Adipocyte (in vitro differentiated cells): ENCODE measurements at regions not wholly inside any gene's neighbourhood (a gene's known extent, or its start where the extent isn't known, plus 50 kb on each side); places are given as distances from the start of the nearest gene placed in this dataset.
"Not testable (repeated sequence)": the region's sequence is repeated elsewhere in the genome, so short reads cannot be mapped to it uniquely, and the experiment has no call there.

ENCODE experiments used
- DNase-seq: peaks from one replicate; pipeline ENCODE4 v3.0.0-alpha.2; 2015; ENCODE audit warnings: low read depth
- H3K27me3 ChIP-seq: replicated peaks from 2 replicates; pipeline ENCODE4 v1.7.0; 2013; ENCODE audit warnings: mild to moderate bottlenecking, low read length, moderate library complexity; ENCODE audit not compliant: control insufficient read depth, insufficient read depth
- H3K36me3 ChIP-seq: 2 replicates; pipeline ENCODE4 v1.7.0; 2013; ENCODE audit warnings: low read length, mild to moderate bottlenecking, moderate library complexity; ENCODE audit not compliant: control insufficient read depth, insufficient read depth, severe bottlenecking
- H3K4me1 ChIP-seq: 2 replicates; pipeline ENCODE4 v1.7.0; 2013; ENCODE audit warnings: mild to moderate bottlenecking, low read length, moderate library complexity; ENCODE audit not compliant: control insufficient read depth, insufficient read depth
- H3K4me3 ChIP-seq: 2 replicates; pipeline ENCODE4 v1.7.0; 2013; ENCODE audit warnings: mild to moderate bottlenecking, low read length, moderate library complexity
- H3K9ac ChIP-seq: 2 replicates; pipeline ENCODE4 v1.7.0; 2013; ENCODE audit warnings: mild to moderate bottlenecking, low read length, moderate library complexity
- H3K9me3 ChIP-seq: 2 replicates; pipeline ENCODE4 v1.7.0; 2013; ENCODE audit warnings: mild to moderate bottlenecking, low read length, moderate library complexity; ENCODE audit not compliant: control insufficient read depth

DNA sequence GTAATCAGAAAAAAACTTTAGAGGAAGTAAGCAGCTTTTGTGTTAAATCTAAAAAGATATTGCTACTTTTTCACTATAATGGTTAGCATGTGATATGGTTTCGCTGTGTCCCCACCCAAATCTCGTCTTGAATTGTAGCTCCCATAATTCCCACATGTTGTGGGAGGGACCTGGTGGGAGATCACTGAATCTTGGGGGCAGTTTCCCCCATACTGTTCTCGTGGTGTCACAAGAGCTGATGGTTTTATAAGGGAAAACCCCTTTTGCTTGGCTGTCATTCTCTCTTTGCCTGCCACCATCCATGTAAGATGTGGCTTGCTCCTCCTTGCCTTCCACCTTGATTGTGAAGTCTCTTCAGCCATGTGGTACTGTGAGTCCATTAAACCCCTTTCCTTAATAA lies 117.1 kb downstream of the KCNJ2 start:
- peaks cover 20% of the 10 kb centered on the region for H3K4me1 ChIP-seq
- H3K27me3 ChIP-seq = no peaks in the 10 kb centered on the region
- no peaks in the 10 kb centered on the region for H3K36me3 ChIP-seq
- no peak overlapping the region for H3K9ac ChIP-seq
- no peak overlapping the region for H3K4me3 ChIP-seq
- H3K9me3 ChIP-seq = no peaks in the 10 kb centered on the region
- no peak for DNase-seq

DNA sequence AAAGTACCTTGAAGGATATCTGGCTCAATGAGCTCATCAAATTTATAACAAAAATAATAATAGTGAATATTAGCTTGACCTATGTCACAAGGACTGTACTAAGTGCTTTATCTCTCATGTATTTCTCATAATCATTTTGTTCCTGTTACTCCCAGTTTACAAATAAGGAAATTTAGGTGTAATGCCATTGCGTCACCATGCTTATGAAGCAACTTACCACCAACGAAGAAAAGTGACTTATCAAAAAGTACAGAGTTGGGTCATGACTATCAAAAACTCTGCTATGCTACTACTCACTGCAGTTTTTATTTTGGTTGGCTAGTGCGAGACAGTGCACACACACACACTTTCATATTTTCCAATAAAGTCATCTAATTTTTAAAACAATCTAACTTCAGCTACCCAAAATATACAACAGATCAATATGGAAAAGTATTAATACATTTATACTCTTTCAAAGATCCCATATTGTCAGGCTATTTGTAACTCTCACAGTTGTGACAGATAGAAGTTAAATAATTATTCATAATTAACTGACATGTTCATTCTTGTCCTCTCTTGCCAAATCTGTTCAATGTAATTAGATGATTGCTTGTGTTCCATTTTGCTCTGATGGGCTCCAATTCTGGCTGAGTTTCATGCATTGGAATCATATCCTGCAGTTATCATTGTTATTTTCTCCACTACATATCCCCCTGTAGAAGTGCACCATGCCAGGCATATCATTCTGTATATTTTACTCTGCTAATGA lies 119.4 kb downstream of the KCNJ2 start:
- Histone ChIP-seq H3K4me1 (peaks cover 20% of the 10 kb centered on the region), H3K36me3 (no peaks in the 10 kb centered on the region), H3K9ac (no peak overlapping the region), H3K4me3 (no peak overlapping the region), H3K9me3 (no peaks in the 10 kb centered on the region), H3K27me3 (no peaks in the 10 kb centered on the region)
- no peak for DNase-seq

DNA sequence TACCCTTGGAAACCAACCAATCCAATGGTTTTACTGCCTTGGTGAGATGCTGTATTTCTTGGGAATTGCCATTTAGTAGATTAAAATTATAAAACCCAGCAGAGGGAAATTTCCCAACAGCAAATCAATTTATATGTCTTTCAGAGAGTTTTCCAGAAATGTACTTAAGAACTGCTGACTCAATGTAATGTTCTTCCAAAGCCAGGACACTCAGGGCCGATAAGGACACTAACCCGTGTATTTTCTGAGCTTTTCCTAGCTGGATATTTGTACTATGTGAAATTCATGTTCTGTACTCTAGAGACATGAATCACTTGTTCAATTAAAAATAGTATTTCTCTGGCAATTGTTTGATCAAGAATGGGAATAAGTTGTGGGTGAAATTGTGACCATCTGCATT lies 121.4 kb downstream of the KCNJ2 start:
- Histone ChIP-seq H3K27me3 (no peaks in the 10 kb centered on the region), H3K4me3 (no peak overlapping the region), H3K9me3 (no peaks in the 10 kb centered on the region), H3K4me1 (peaks cover 29% of the 10 kb centered on the region), H3K36me3 (no peaks in the 10 kb centered on the region), H3K9ac (no peak overlapping the region)
- no peak for DNase-seq

DNA sequence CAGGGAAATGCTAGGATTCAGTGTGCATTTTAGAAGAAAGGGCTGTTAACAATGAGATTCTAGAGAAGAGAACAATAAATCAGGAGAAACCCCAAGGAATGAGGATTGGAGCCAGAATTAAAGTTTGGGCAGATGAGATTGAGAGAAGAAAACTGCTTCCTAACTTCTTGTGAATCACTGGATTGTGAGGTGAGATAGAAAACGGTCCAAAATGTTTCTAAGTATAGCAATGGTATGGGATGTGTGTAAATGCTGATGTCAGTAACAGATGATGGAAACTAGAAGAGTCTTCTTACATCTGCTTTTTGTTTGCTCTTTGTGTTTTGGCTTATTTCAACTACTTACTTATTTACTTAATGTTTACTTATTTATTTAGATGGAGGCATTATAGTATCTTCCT lies 123.0 kb downstream of the KCNJ2 start:
- H3K36me3 ChIP-seq = no peaks in the 10 kb centered on the region
- H3K9ac ChIP-seq = no peak overlapping the region
- H3K4me1 ChIP-seq = peaks cover 30% of the 10 kb centered on the region
- no peak for DNase-seq
- H3K9me3 ChIP-seq = no peaks in the 10 kb centered on the region
- H3K4me3 ChIP-seq = no peak overlapping the region
- H3K27me3 ChIP-seq = no peaks in the 10 kb centered on the region

DNA sequence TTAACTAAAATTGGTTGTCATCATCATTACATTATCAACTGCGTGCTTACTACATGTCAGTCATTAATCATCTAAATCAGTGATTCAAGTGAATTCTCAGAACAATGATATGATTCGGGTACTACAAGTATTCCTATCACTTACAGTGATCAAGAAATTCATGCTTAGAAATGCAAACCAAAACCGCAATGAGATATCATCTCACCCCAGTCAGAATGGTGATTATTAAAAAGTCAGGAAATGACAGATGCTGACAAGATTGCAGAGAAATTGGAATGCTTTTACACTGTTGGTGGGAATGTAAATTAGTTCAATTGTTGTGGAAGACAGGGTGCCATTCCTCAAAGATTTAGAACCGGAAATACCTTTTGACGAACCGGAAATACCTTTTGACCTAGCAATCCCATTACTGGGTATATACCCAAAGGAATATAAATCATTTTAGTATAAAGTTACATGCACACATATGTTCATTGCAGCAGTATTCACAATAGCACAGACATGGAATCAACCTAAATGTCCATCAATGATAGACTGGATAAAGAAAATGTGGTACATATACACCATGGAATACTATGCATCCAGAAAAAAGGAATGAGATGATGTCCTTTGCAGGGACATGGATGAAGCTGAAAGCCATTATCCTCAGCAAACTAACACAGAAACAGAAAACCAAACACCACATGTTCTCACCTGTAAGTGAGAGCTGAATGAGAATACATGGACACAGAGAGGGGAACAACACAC lies 124.4 kb downstream of the KCNJ2 start:
- H3K36me3 ChIP-seq, H3K9ac ChIP-seq, H3K9me3 ChIP-seq, DNase-seq, H3K4me3 ChIP-seq, H3K27me3 ChIP-seq: not testable (repeated sequence)
- peaks cover 30% of the 10 kb centered on the region for H3K4me1 ChIP-seq

DNA sequence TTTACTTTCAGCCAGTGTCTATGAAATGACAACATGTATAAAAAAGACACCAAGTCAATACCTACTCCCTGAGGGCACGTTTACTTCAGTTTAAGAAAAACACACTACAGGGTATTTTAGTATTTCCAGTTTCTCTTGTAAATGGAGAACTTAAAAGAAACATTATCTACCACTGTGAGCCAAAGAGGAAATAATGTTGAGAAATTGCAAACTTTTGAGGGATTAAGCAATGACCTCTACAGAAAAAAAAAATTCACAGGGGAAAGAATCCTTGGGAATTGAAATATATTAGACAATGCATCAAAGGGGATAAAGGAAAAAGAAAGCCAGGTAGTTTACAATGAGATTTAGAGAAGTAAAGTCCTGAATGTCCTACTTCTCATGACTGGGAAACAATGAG lies 126.0 kb downstream of the KCNJ2 start:
- Histone ChIP-seq H3K9ac (no peak overlapping the region), H3K36me3 (no peaks in the 10 kb centered on the region), H3K4me3 (no peak overlapping the region), H3K4me1 (peaks cover 22% of the 10 kb centered on the region), H3K9me3 (no peaks in the 10 kb centered on the region), H3K27me3 (no peaks in the 10 kb centered on the region)
- no peak for DNase-seq

DNA sequence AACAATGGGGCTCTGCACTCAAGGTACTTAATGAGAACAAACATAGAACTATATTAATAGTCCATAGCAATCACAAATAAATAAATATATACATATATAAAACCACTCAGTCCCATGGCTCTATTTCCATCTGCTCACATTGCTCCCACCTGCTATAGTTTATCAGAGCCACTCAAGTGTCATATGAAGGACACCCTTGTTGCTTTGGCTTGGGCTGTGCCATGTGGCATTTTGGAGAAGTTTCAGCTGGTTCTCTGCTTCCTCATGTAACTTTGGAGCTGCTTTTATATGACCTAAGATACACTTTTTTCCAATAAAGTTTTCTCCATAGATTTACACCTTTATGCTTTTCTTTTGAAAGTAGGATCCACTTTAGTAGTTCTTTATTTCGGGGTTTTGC lies 126.4 kb downstream of the KCNJ2 start:
- Histone ChIP-seq H3K9ac (no peak overlapping the region), H3K9me3 (no peaks in the 10 kb centered on the region), H3K4me1 (peaks cover 18% of the 10 kb centered on the region), H3K4me3 (no peak overlapping the region), H3K27me3 (no peaks in the 10 kb centered on the region), H3K36me3 (no peaks in the 10 kb centered on the region)
- no peak for DNase-seq

DNA sequence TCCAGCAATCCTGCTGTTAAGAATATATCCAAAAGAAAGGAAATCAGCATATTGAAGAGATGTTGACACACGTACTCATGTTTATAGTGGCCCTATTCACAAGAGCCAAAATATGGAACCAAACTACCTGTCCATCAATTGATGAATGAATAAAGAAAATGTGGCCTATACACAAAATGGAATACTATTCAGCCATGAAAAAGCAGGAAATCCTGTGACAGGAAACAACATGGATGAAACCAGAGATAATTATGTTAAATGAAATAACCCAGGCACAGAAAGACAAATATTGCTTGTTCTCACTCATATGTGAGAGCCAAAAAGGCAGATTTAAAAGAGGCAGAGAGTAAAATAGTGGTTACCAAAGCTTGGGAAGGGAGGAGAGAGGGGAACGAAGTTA lies 127.1 kb downstream of the KCNJ2 start:
- peaks cover 12% of the 10 kb centered on the region for H3K4me1 ChIP-seq
- H3K9me3 ChIP-seq = no peaks in the 10 kb centered on the region
- no peaks in the 10 kb centered on the region for H3K36me3 ChIP-seq
- DNase-seq = no peak
- H3K27me3 ChIP-seq = no peaks in the 10 kb centered on the region
- H3K4me3 ChIP-seq = no peak overlapping the region
- no peak overlapping the region for H3K9ac ChIP-seq

DNA sequence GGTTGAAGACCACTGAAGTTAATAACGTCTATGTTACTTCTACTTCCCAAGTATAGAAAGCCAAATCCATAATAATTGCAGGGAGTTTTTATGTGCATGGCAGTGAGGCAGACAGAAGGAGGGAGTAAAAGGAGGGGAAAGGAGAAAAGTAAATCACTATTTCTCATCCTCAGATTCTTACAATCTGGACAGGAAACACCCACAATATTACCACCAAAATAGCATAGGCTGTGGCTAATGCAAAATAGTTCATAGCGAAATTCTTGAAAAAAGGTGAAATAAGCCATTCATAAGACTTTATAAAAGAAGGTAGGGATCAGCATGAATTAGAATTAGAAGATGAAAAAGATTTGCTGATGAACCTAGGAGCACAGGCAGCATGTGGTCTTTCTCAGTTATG lies 128.1 kb downstream of the KCNJ2 start:
- peaks cover 12% of the 10 kb centered on the region for H3K4me1 ChIP-seq
- H3K9me3 ChIP-seq = no peaks in the 10 kb centered on the region
- no peak for DNase-seq
- H3K27me3 ChIP-seq = no peaks in the 10 kb centered on the region
- H3K4me3 ChIP-seq = no peak overlapping the region
- H3K36me3 ChIP-seq = no peaks in the 10 kb centered on the region
- no peak overlapping the region for H3K9ac ChIP-seq

DNA sequence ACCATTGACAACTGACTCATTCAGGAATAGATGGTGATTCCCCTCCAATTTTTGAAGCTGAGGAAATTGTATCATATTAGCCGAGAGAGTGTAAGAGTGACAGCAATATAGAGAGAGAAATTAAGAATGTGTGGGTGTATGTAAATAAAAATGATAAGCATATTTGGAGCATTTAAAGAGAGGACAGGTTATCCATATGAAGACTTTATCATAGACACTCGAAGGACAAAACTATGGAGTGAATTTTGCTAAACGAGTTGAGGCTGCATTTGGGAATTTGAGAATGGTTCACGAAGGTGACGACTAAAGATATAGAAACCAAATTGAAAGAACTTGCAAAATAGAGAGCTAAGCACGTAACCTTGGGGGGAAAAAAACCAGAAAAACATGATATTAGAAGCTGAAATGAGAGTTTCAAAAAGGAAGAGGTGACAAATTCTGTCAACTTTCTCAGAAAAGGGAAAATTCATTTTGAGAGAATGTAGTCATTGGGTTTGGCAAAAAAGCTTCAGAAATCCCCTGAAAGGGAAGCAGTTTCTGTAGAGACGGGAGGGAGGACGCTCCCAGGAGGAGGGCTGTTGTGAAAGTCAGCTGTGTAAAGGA lies 129.7 kb downstream of the KCNJ2 start:
- H3K4me3 ChIP-seq = no peak overlapping the region
- peaks cover 3% of the 10 kb centered on the region for H3K9me3 ChIP-seq
- H3K4me1 ChIP-seq = peaks cover 12% of the 10 kb centered on the region
- DNase-seq = no peak
- no peaks in the 10 kb centered on the region for H3K27me3 ChIP-seq
- H3K9ac ChIP-seq = no peak overlapping the region
- no peaks in the 10 kb centered on the region for H3K36me3 ChIP-seq

DNA sequence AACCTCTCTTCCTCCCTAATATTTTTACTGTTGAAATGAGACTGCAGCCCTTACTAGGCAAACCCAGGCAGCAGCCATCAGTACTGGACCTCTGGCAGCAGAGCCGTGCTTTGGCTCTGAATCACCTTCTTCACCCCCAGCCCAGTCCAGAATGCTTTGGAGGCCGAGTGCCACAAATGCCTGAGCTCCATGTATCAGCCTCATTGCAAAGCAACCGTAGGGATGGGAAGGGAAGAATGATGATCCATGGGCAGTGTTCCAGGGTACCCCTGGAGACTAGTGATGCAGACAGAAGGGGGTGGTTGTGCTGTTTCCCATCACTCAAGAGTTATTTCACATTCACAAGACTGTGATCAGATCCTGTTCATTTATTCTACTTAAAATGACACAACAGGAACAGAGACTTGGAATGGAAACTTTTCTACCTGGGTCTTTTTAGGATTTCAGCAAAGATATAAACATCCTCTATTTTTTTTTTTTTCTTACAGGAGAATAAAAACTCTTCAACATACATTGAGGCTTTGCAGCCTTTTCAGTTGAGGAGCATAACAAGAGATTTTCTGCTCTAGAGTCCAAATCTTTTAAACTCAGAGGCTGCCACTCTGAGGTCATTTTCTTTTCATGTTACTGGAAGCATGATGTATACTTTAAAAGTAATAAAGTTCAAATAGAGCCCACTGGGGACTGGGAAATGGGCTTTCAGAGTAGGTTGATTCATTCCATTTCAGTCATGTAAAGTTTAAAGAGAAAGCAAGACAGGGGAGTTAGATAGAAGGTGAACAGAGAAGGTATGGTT lies 138.3 kb downstream of the KCNJ2 start:
- Histone ChIP-seq H3K36me3 (no peaks in the 10 kb centered on the region), H3K4me3 (no peak overlapping the region), H3K9me3 (peaks cover 4% of the 10 kb centered on the region), H3K4me1 (peaks cover 9% of the 10 kb centered on the region), H3K9ac (no peak overlapping the region), H3K27me3 (no peaks in the 10 kb centered on the region)
- no peak for DNase-seq
